H9 (cell line): ENCODE measurements at regions not wholly inside any gene's neighbourhood (a gene's known extent, or its start where the extent isn't known, plus 50 kb on each side); places are given as distances from the start of the nearest gene placed in this dataset.

Source experiments
- DNase-seq: peaks from one replicate; pipeline ENCODE4 v3.0.0-alpha.2; 2017
- H2AFZ ChIP-seq: one replicate; pipeline ENCODE4 v1.6.1; 2013; ENCODE audit warnings: mild to moderate bottlenecking, low read length, control low read depth, moderate library complexity
- H2AK5ac ChIP-seq: 2 replicates; pipeline ENCODE4 v1.6.1; 2013; ENCODE audit warnings: low read length, control low read depth, mixed read lengths; ENCODE audit not compliant: insufficient read length
- H2BK120ac ChIP-seq: one replicate; pipeline ENCODE4 v1.6.1; 2013; ENCODE audit warnings: low read depth, mild to moderate bottlenecking, low read length, control low read depth, inconsistent platforms; ENCODE audit not compliant: poor library complexity, severe bottlenecking
- H2BK12ac ChIP-seq: 2 replicates; pipeline ENCODE4 v1.6.1; 2013; ENCODE audit warnings: low read length, control low read depth, mixed read lengths, low read depth; ENCODE audit not compliant: insufficient read length
- H2BK15ac ChIP-seq: 2 replicates; pipeline ENCODE4 v1.6.1; 2013; ENCODE audit warnings: low read depth, low read length, control low read depth
- H2BK20ac ChIP-seq: one replicate; pipeline ENCODE4 v1.6.1; 2013; ENCODE audit warnings: low read depth, mild to moderate bottlenecking, low read length, control low read depth, inconsistent platforms; ENCODE audit not compliant: poor library complexity, severe bottlenecking
- H2BK5ac ChIP-seq: 2 replicates; pipeline ENCODE4 v1.6.1; 2013; ENCODE audit warnings: low read length, control low read depth, mixed read lengths; ENCODE audit not compliant: insufficient read length
- H3K14ac ChIP-seq: 2 replicates; pipeline ENCODE4 v1.6.1; 2013; ENCODE audit warnings: low read length, control low read depth; ENCODE audit not compliant: insufficient read depth
- H3K18ac ChIP-seq: 2 replicates; pipeline ENCODE4 v1.6.1; 2013; ENCODE audit warnings: low read depth, mild to moderate bottlenecking, mixed read lengths, low read length, control low read depth; ENCODE audit not compliant: insufficient read length
- H3K23ac ChIP-seq: 2 replicates; pipeline ENCODE4 v1.6.1; 2013; ENCODE audit warnings: low read length, control low read depth, mixed read lengths, low read depth; ENCODE audit not compliant: insufficient read length
- H3K23me2 ChIP-seq: 2 replicates; pipeline ENCODE4 v1.6.1; 2013; ENCODE audit warnings: low read depth, mild to moderate bottlenecking, mixed read lengths, low read length, control low read depth; ENCODE audit not compliant: insufficient read length, poor library complexity, severe bottlenecking
- H3K27ac ChIP-seq: 2 replicates; pipeline ENCODE4 v1.5.1; 2013; ENCODE audit warnings: low read length, control low read depth, mixed read lengths, low read depth; ENCODE audit not compliant: insufficient read length
- H3K27me3 ChIP-seq: 2 replicates; pipeline ENCODE4 v1.6.1; 2013; ENCODE audit warnings: low read length, control low read depth, inconsistent platforms; ENCODE audit not compliant: insufficient read depth
- H3K4ac ChIP-seq: 2 replicates; pipeline ENCODE4 v1.6.1; 2013; ENCODE audit warnings: low read depth, mild to moderate bottlenecking, control low read depth, inconsistent platforms, low read length, moderate library complexity
- H3K4me1 ChIP-seq: 2 replicates; pipeline ENCODE4 v1.6.1; 2013; ENCODE audit warnings: low read length, control low read depth, inconsistent platforms; ENCODE audit not compliant: insufficient read depth
- H3K4me2 ChIP-seq: 2 replicates; pipeline ENCODE4 v1.6.1; 2013; ENCODE audit warnings: low read length, control low read depth, mixed read lengths; ENCODE audit not compliant: insufficient read length, insufficient read depth
- H3K56ac ChIP-seq: 2 replicates; pipeline ENCODE4 v1.6.1; 2013; ENCODE audit warnings: low read depth, mild to moderate bottlenecking, mixed read lengths, low read length, control low read depth; ENCODE audit not compliant: insufficient read length
- H3K79me1 ChIP-seq: 2 replicates; pipeline ENCODE4 v1.6.1; 2013; ENCODE audit warnings: low read depth, mild to moderate bottlenecking, moderate library complexity, low read length, control low read depth, inconsistent platforms; ENCODE audit not compliant: insufficient read depth, poor library complexity, severe bottlenecking
- H3K79me2 ChIP-seq: 2 replicates; pipeline ENCODE4 v1.6.1; 2013; ENCODE audit warnings: low read length, control low read depth, inconsistent platforms; ENCODE audit not compliant: insufficient read depth
- H3K9ac ChIP-seq: 2 replicates; pipeline ENCODE4 v1.6.1; 2013; ENCODE audit warnings: low read length, control low read depth, mixed read lengths; ENCODE audit not compliant: insufficient read length; ENCODE audit errors: extremely low read depth
- H3K9me3 ChIP-seq: one replicate; pipeline ENCODE4 v1.6.1; 2013; ENCODE audit warnings: low read depth, low read length, inconsistent platforms; ENCODE audit not compliant: control insufficient read depth
- H3T11ph ChIP-seq: one replicate; pipeline ENCODE4 v1.6.1; 2013; ENCODE audit warnings: mild to moderate bottlenecking, low read length, control low read depth, inconsistent platforms
- H4K20me1 ChIP-seq: one replicate; pipeline ENCODE4 v1.6.1; 2013; ENCODE audit not compliant: control insufficient read depth, insufficient read length, insufficient read depth
- H4K5ac ChIP-seq: 2 replicates; pipeline ENCODE4 v1.6.1; 2013; ENCODE audit warnings: low read depth, mild to moderate bottlenecking, mixed read lengths, low read length, control low read depth; ENCODE audit not compliant: insufficient read length
- H4K8ac ChIP-seq: replicated peaks from 2 replicates; pipeline ENCODE4 v1.6.1; 2013; ENCODE audit warnings: low read length, control low read depth, mixed read lengths, low read depth; ENCODE audit not compliant: insufficient read length
- H4K91ac ChIP-seq: 2 replicates; pipeline ENCODE4 v1.6.1; 2013; ENCODE audit warnings: low read depth, mild to moderate bottlenecking, moderate library complexity, mixed read lengths, low read length, control low read depth; ENCODE audit not compliant: insufficient read length
- H3K27ac Mint-ChIP-seq, 3 experiments: 2 replicates in 2 of 3; 3 replicates in 1 of 3; pipeline ENCODE4 v1.8.0; 2020 to 2021; ENCODE audit warnings: mixed read lengths in 3 of 3, mild to moderate bottlenecking in 1 of 3, moderate library complexity in 1 of 3
- H3K27me3 Mint-ChIP-seq: 2 replicates; pipeline ENCODE4 v1.8.0; 2021; ENCODE audit warnings: low read depth, mild to moderate bottlenecking, moderate library complexity, mixed read lengths
- H3K36me3 Mint-ChIP-seq, 3 experiments: 2 replicates in 2 of 3; 3 replicates in 1 of 3; pipeline ENCODE4 v1.8.0; 2020 to 2021; ENCODE audit warnings: low read depth in 3 of 3, mixed read lengths in 3 of 3; ENCODE audit not compliant: insufficient read depth in 1 of 3
- H3K4me1 Mint-ChIP-seq, 2 experiments: 2 replicates each; pipeline ENCODE4 v1.8.0; 2020; ENCODE audit warnings: mixed read lengths in 2 of 2
- H3K4me3 Mint-ChIP-seq, 2 experiments: 2 replicates in 1 of 2; 3 replicates in 1 of 2; pipeline ENCODE4 v1.8.0; 2020 to 2021; ENCODE audit warnings: mild to moderate bottlenecking in 2 of 2, mixed read lengths in 2 of 2, moderate library complexity in 1 of 2
- H3K9me3 Mint-ChIP-seq, 2 experiments: 2 replicates in 1 of 2; 3 replicates in 1 of 2; pipeline ENCODE4 v1.8.0; 2020; ENCODE audit warnings: mild to moderate bottlenecking in 2 of 2, mixed read lengths in 2 of 2, moderate library complexity in 1 of 2
- WGBS: extraction: QIAGEN DNeasy Blood & Tissue Kit; methylation state at CpG from one replicate; pipeline ENCODE4 v1.1.7; 2013; ENCODE audit warnings: missing lambda C conversion rate, low lambda C conversion rate, mixed read lengths; ENCODE audit not compliant: insufficient read length; ENCODE audit errors: extremely low coverage; 5-methylcytosine and 5-hydroxymethylcytosine counted together
- TF ChIP-seq, protein P1 (sequence below): fragments of 200-600 bp; sonication (generic); conservative IDR thresholded peaks from 3 replicates; pipeline ENCODE4 v1.8.0; 2021; ENCODE audit warnings: antibody characterized with exemption, mild to moderate bottlenecking

GRCh38 chr10:106399112-106399511, 765.4 kb downstream of the SORCS1 start:
- Histone ChIP-seq H3T11ph (no peak overlapping the region), H4K5ac (no peak overlapping the region), H3K79me1 (no peaks in the 10 kb centered on the region), H3K4me2 (no peak overlapping the region), H3K79me2 (no peaks in the 10 kb centered on the region), H2BK15ac (no peak overlapping the region), H3K27ac (no peak overlapping the region), H3K9me3 (no peaks in the 10 kb centered on the region), H4K20me1 (no peaks in the 10 kb centered on the region), H2AK5ac (no peak overlapping the region), H2BK12ac (no peak overlapping the region), H2BK20ac (no peak overlapping the region), H3K18ac (no peak overlapping the region), H2BK120ac (no peak overlapping the region), H3K14ac (no peak overlapping the region), H3K4me1 (no peaks in the 10 kb centered on the region; the same call in 1 of the 2 replicates), H3K23me2 (no peaks in the 10 kb centered on the region), H2AFZ (no peak overlapping the region), H3K23ac (no peak overlapping the region), H4K91ac (no peak overlapping the region), H4K8ac (no peak overlapping the region), H2BK5ac (no peak overlapping the region), H3K27me3 (no peaks in the 10 kb centered on the region), H3K4ac (no peak overlapping the region), H3K56ac (no peak overlapping the region), H3K9ac (no peak overlapping the region)
- WGBS = no CpG with 5 or more reads among the region's 4 CpGs
- Mint-ChIP-seq H3K27me3 (no peaks in the 10 kb centered on the region), H3K4me3 (no peak overlapping the region), H3K4me1 (peaks cover 6 to 10% of the 10 kb centered on the region in 2 experiments), H3K27ac (no peak overlapping the region; a peak in 1 of 7 replicates), H3K9me3 (no peaks in the 10 kb centered on the region), H3K36me3 (no peaks in the 10 kb centered on the region)
- TF ChIP-seq, protein P1, sequence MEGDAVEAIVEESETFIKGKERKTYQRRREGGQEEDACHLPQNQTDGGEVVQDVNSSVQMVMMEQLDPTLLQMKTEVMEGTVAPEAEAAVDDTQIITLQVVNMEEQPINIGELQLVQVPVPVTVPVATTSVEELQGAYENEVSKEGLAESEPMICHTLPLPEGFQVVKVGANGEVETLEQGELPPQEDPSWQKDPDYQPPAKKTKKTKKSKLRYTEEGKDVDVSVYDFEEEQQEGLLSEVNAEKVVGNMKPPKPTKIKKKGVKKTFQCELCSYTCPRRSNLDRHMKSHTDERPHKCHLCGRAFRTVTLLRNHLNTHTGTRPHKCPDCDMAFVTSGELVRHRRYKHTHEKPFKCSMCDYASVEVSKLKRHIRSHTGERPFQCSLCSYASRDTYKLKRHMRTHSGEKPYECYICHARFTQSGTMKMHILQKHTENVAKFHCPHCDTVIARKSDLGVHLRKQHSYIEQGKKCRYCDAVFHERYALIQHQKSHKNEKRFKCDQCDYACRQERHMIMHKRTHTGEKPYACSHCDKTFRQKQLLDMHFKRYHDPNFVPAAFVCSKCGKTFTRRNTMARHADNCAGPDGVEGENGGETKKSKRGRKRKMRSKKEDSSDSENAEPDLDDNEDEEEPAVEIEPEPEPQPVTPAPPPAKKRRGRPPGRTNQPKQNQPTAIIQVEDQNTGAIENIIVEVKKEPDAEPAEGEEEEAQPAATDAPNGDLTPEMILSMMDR = no peak
- DNase-seq = no peak
